HCT116 (cell line): ENCODE measurements at regions not wholly inside any gene's neighbourhood (a gene's known extent, or its start where the extent isn't known, plus 50 kb on each side); places are given as distances from the start of the nearest gene placed in this dataset.

ENCODE experiments used
- ATAC-seq: fragments of 200-7000 bp; cut with Tn5 transposase; 2 replicates; pipeline ENCODE4 v1.9.1; 2020; ENCODE audit warnings: mild to moderate bottlenecking, moderate library complexity
- BruUV-seq: library from RNA; stranded (reverse); fragments of 400-500 nt; replicated peaks from 2 replicates; lab custom pipeline; 2021; lab: Mats Ljungman, UMichigan
- CTCF ChIA-PET: fragments of 300-600 bp; sonication (Branson Sonifier 250); formaldehyde crosslinking; loops from one replicate; lab custom pipeline; 2021; ENCODE audit warnings: antibody characterized with exemption; lab: Charles Lee
- POLR2A ChIA-PET: fragments of 300-600, 350-600 bp; sonication (Branson Sonifier 250); formaldehyde crosslinking; loops from one replicate; lab custom pipeline; 2021; ENCODE audit warnings: antibody characterized with exemption; lab: Charles Lee
- RAD21 ChIA-PET, 2 experiments: fragments of 300-600 bp; sonication (Branson Sonifier 250); formaldehyde crosslinking; loops; one replicate each; lab custom pipeline; 2023; ENCODE audit warnings: low total read pairs in 2 of 2; ENCODE audit not compliant: uncharacterized antibody in 2 of 2, unreplicated experiment in 2 of 2, low non-redundant PET in 1 of 2; lab: Charles Lee
- DNase-seq: peaks from one replicate; pipeline ENCODE4 v3.0.0-alpha.2; 2010; ENCODE audit warnings: low read depth, low spot score
- H2AFZ ChIP-seq: fragments of 200-600 bp; shearing (Covaris generic), sonication (generic); 2 replicates; pipeline ENCODE4 v1.6.1; 2017; ENCODE audit warnings: low read depth, mixed run types, mixed read lengths, antibody characterized with exemption, low read length; ENCODE audit not compliant: poor library complexity, severe bottlenecking
- H3K27ac ChIP-seq: 2 replicates; pipeline ENCODE4 v1.5.1; 2012; ENCODE audit warnings: low read depth, low read length
- H3K27me3 ChIP-seq: fragments of 200-600 bp; sonication (generic); 2 replicates; pipeline ENCODE4 v1.6.1; 2016; ENCODE audit warnings: mixed run types, low read length, mixed read lengths; ENCODE audit not compliant: insufficient read depth
- H3K36me3 ChIP-seq, 2 experiments: fragments of 200-500 bp in 1 of 2; fragments of 200-600 bp in 1 of 2; sonication (Bioruptor generic) in 1 of 2; sonication (generic) in 1 of 2; 2 replicates each; pipeline versions ENCODE4 v1.5.1 to v1.6.1; 2014 to 2016; ENCODE audit warnings: low read length in 2 of 2, inconsistent platforms in 1 of 2, mixed read lengths in 1 of 2, mixed run types in 1 of 2; ENCODE audit not compliant: insufficient read depth in 2 of 2, control insufficient read depth in 1 of 2
- H3K4me1 ChIP-seq, 2 experiments: fragments of 200-600 bp in 1 of 2; sonication (generic) in 1 of 2; 2 replicates each; pipeline versions ENCODE4 v1.5.1 to v1.6.1; 2012 to 2017; ENCODE audit warnings: low read length in 2 of 2, inconsistent platforms in 1 of 2, mild to moderate bottlenecking in 1 of 2, mixed read lengths in 1 of 2, mixed run types in 1 of 2, moderate library complexity in 1 of 2; ENCODE audit not compliant: insufficient read depth in 2 of 2, control insufficient read depth in 1 of 2
- H3K4me2 ChIP-seq: fragments of 200-600 bp; sonication (generic); 2 replicates; pipeline ENCODE4 v1.6.1; 2017; ENCODE audit warnings: mixed run types, low read length, mixed read lengths
- H3K4me3 ChIP-seq, 2 experiments: fragments of 200-600 bp in 1 of 2; sonication (generic) in 1 of 2; replicated peaks in 1 of 2; 2 replicates each; pipeline ENCODE4 v1.5.1; 2011 to 2016; ENCODE audit warnings: low read length in 2 of 2, control low read depth in 1 of 2, low read depth in 1 of 2, mild to moderate bottlenecking in 1 of 2, mixed read lengths in 1 of 2, mixed run types in 1 of 2
- H3K79me2 ChIP-seq: fragments of 200-600 bp; sonication (generic); 2 replicates; pipeline ENCODE4 v1.6.1; 2017; ENCODE audit warnings: mild to moderate bottlenecking, mixed run types, low read length, moderate library complexity, mixed read lengths; ENCODE audit not compliant: insufficient read depth
- H3K9ac ChIP-seq: fragments of 200-600 bp; sonication (generic); 2 replicates; pipeline ENCODE4 v1.6.1; 2016; ENCODE audit warnings: low read length, mixed read lengths
- H3K9me2 ChIP-seq: fragments of 200-600 bp; sonication (generic), shearing (Covaris generic); 2 replicates; pipeline ENCODE4 v1.6.1; 2017; ENCODE audit warnings: mixed run types, mild to moderate bottlenecking, moderate library complexity; ENCODE audit not compliant: insufficient read depth
- H3K9me3 ChIP-seq, 2 experiments: fragments of 200-500 bp in 1 of 2; fragments of 200-600 bp in 1 of 2; sonication (Bioruptor generic) in 1 of 2; sonication (generic) in 1 of 2; 2 replicates each; pipeline ENCODE4 v1.6.1; 2014 to 2017; ENCODE audit warnings: low read length in 2 of 2, mixed read lengths in 2 of 2, inconsistent platforms in 1 of 2, low read depth in 1 of 2, mild to moderate bottlenecking in 1 of 2, mixed run types in 1 of 2, moderate library complexity in 1 of 2; ENCODE audit not compliant: control insufficient read depth in 1 of 2, insufficient read depth in 1 of 2
- H4K20me1 ChIP-seq: fragments of 200-600 bp; sonication (generic), shearing (Covaris generic); 2 replicates; pipeline ENCODE4 v1.6.1; 2017; ENCODE audit warnings: mixed run types, mild to moderate bottlenecking, moderate library complexity; ENCODE audit not compliant: insufficient read depth
- ELF1 ChIP-seq: IDR thresholded peaks from 2 replicates; pipeline ENCODE4 v1.6.1; 2012; ENCODE audit warnings: low read depth, borderline replicate concordance
- EZH2 ChIP-seq: fragments of 200-600 bp; sonication (generic); IDR thresholded peaks from 2 replicates; pipeline ENCODE4 v1.6.1; 2017; ENCODE audit warnings: antibody characterized with exemption, mixed run types
- EZH2phosphoT487 ChIP-seq: fragments of 200-600 bp; IDR thresholded peaks from 2 replicates; pipeline ENCODE4 v1.6.1; 2018; ENCODE audit warnings: antibody characterized with exemption, borderline replicate concordance
- FOSL1 ChIP-seq: IDR thresholded peaks from 2 replicates; pipeline ENCODE4 v1.6.1; 2012; ENCODE audit warnings: low read depth
- JUND ChIP-seq: IDR thresholded peaks from 2 replicates; pipeline ENCODE4 v1.6.1; 2012
- POLR2A ChIP-seq: IDR thresholded peaks from 2 replicates; pipeline ENCODE4 v1.7.0; 2011; ENCODE audit warnings: borderline replicate concordance; ENCODE audit not compliant: insufficient read depth, insufficient read length; ENCODE audit errors: extremely low read depth
- RAD21 ChIP-seq: IDR thresholded peaks from 2 replicates; pipeline ENCODE4 v1.6.1; 2012; ENCODE audit warnings: low read depth, mild to moderate bottlenecking
- SIN3A ChIP-seq: IDR thresholded peaks from 2 replicates; pipeline ENCODE4 v1.6.1; 2012; ENCODE audit warnings: low read depth
- SP1 ChIP-seq: IDR thresholded peaks from 2 replicates; pipeline ENCODE4 v1.6.1; 2012; ENCODE audit warnings: low read depth
- ZNF274 ChIP-seq: fragments of 200-500 bp; sonication (Bioruptor generic); IDR thresholded peaks from 2 replicates; pipeline ENCODE4 v1.6.1; 2014; ENCODE audit warnings: mild to moderate bottlenecking, low read depth, low read length, inconsistent platforms
- intact Hi-C: fragments of 100-400 bp; cut with micrococcal nuclease; formaldehyde crosslinking; loops from 2 replicates; pipeline ENCODE4 v1.10.0; 2022
- TF ChIP-seq, protein P1 (sequence below): IDR thresholded peaks from 2 replicates; pipeline ENCODE4 v1.6.1; 2012; ENCODE audit warnings: low read depth
- TF ChIP-seq, protein P2 (sequence below), 3 experiments: fragments of 200-600 bp in 1 of 3; sonication (generic) in 1 of 3; IDR thresholded peaks in 2 of 3; conservative IDR thresholded peaks in 1 of 3; 2 replicates each; pipeline ENCODE4 v1.5.1; 2012 to 2017; ENCODE audit warnings: low read depth in 2 of 3, low read length in 2 of 3, antibody characterized with exemption in 1 of 3, borderline replicate concordance in 1 of 3, control low read depth in 1 of 3, mild to moderate bottlenecking in 1 of 3, mixed read lengths in 1 of 3, mixed run types in 1 of 3, moderate library complexity in 1 of 3; ENCODE audit not compliant: insufficient read depth in 1 of 3
- TF ChIP-seq, protein P3 (sequence below): IDR thresholded peaks from 2 replicates; pipeline ENCODE4 v1.6.1; 2012

DNA sequence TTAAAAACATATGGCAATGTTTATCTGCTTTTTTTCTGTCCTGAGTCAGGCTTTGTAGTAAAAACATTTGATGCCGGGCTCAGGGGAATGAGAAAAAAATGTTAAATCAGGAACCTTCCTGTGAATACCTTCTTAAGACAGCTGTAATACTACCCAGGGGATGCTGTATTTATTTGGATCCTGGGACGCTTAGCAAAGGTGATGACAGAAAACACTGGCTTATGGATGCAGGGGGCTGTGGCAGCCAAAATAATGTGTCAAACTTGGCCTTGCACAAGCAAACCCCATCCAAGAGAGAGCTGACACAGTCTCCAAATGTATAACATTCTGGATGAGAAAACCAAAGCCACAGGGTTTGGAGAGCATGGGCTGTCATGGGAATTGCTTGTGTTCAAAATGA lies 438.2 kb upstream of the PROK2 start:
- no peaks in the 10 kb centered on the region for H3K36me3 ChIP-seq
- ATAC-seq (no peak), DNase-seq (no peak)
- H3K9me2 ChIP-seq = no peaks in the 10 kb centered on the region
- H3K4me3 ChIP-seq = no peak overlapping the region
- no peaks in the 10 kb centered on the region for H4K20me1 ChIP-seq
- no peak overlapping the region for H3K9ac ChIP-seq
- ChIA-PET CTCF (no interaction called here), RAD21 (no interaction called here), POLR2A (no interaction called here)
- H3K4me1 ChIP-seq = no peaks in the 10 kb centered on the region
- peaks cover 6% of the 10 kb centered on the region; the same call in 1 of the 2 replicates for H3K27me3 ChIP-seq
- BruUV-seq = no TSS peak
- H3K27ac ChIP-seq = no peak overlapping the region
- H3K9me3 ChIP-seq = peaks cover 4% of the 10 kb centered on the region in 2 experiments; a peak in 2 of 4 replicates
- no peaks in the 10 kb centered on the region for H3K79me2 ChIP-seq
- H3K4me2 ChIP-seq = no peak overlapping the region
- intact Hi-C loops = no loop called here
- H2AFZ ChIP-seq = no peak overlapping the region
- no peak for TF ChIP-seq SP1

DNA sequence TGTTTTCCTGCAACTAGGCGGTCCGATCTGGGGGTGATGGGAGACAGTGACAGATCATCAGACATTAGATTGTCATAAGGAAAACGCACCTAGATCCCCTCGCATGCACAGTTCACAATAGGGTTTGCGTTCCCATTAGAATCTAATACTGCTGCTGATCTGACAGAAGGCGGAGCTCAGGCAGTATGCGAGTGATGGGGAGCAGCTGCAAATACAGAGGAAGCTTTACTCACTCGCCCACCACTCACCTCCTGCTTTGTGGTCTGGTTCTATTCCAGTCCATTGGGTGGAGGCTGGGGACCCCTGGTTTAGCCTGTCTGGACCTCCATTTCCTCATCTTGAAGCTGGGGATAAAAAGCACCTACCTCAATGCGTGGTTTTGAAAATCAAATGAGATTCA lies 437.5 kb upstream of the PROK2 start:
- ChIA-PET POLR2A (no interaction called here), CTCF (no interaction called here), RAD21 (no interaction called here)
- no peak for DNase-seq
- peaks cover 4% of the 10 kb centered on the region in 2 experiments; a peak in 2 of 4 replicates for H3K9me3 ChIP-seq
- H4K20me1 ChIP-seq = no peaks in the 10 kb centered on the region
- H3K27me3 ChIP-seq = 0 out of 2 replicates have a peak, but pooled peaks cover under 1% of the 10 kb centered on the region
- H2AFZ ChIP-seq = no peak overlapping the region
- no peaks in the 10 kb centered on the region for H3K9me2 ChIP-seq
- H3K79me2 ChIP-seq = no peaks in the 10 kb centered on the region
- H3K36me3 ChIP-seq = no peaks in the 10 kb centered on the region
- BruUV-seq = no TSS peak
- H3K4me2 ChIP-seq = no peak overlapping the region
- intact Hi-C loops = no loop called here
- H3K9ac ChIP-seq = no peak overlapping the region
- ATAC-seq = no peak
- H3K4me1 ChIP-seq = no peaks in the 10 kb centered on the region
- H3K4me3 ChIP-seq = no peak overlapping the region
- no peak overlapping the region for H3K27ac ChIP-seq
- TF ChIP-seq EZH2 (no peak), POLR2A (no peak), SP1 (no peak), EZH2phosphoT487 (no peak), SIN3A (no peak), ZNF274 (no peak), JUND (no peak), ELF1 (no peak), FOSL1 (no peak), RAD21 (no peak)
- TF ChIP-seq, protein P1, sequence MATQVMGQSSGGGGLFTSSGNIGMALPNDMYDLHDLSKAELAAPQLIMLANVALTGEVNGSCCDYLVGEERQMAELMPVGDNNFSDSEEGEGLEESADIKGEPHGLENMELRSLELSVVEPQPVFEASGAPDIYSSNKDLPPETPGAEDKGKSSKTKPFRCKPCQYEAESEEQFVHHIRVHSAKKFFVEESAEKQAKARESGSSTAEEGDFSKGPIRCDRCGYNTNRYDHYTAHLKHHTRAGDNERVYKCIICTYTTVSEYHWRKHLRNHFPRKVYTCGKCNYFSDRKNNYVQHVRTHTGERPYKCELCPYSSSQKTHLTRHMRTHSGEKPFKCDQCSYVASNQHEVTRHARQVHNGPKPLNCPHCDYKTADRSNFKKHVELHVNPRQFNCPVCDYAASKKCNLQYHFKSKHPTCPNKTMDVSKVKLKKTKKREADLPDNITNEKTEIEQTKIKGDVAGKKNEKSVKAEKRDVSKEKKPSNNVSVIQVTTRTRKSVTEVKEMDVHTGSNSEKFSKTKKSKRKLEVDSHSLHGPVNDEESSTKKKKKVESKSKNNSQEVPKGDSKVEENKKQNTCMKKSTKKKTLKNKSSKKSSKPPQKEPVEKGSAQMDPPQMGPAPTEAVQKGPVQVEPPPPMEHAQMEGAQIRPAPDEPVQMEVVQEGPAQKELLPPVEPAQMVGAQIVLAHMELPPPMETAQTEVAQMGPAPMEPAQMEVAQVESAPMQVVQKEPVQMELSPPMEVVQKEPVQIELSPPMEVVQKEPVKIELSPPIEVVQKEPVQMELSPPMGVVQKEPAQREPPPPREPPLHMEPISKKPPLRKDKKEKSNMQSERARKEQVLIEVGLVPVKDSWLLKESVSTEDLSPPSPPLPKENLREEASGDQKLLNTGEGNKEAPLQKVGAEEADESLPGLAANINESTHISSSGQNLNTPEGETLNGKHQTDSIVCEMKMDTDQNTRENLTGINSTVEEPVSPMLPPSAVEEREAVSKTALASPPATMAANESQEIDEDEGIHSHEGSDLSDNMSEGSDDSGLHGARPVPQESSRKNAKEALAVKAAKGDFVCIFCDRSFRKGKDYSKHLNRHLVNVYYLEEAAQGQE = no peak
- TF ChIP-seq, protein P2, sequence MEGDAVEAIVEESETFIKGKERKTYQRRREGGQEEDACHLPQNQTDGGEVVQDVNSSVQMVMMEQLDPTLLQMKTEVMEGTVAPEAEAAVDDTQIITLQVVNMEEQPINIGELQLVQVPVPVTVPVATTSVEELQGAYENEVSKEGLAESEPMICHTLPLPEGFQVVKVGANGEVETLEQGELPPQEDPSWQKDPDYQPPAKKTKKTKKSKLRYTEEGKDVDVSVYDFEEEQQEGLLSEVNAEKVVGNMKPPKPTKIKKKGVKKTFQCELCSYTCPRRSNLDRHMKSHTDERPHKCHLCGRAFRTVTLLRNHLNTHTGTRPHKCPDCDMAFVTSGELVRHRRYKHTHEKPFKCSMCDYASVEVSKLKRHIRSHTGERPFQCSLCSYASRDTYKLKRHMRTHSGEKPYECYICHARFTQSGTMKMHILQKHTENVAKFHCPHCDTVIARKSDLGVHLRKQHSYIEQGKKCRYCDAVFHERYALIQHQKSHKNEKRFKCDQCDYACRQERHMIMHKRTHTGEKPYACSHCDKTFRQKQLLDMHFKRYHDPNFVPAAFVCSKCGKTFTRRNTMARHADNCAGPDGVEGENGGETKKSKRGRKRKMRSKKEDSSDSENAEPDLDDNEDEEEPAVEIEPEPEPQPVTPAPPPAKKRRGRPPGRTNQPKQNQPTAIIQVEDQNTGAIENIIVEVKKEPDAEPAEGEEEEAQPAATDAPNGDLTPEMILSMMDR (IDR thresholded peaks at IDR 0.05 in 2 of 3, conservative IDR thresholded peaks at IDR 0.05 in 1 of 3; ENCODE audit: borderline replicate concordance in 1 of 3, insufficient read depth in 1 of 3, low read depth in 2 of 3, low read length in 2 of 3) = no peak
- TF ChIP-seq, protein P3, sequence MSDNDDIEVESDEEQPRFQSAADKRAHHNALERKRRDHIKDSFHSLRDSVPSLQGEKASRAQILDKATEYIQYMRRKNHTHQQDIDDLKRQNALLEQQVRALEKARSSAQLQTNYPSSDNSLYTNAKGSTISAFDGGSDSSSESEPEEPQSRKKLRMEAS = no peak
